ENCODE measurements at regions not wholly inside any gene's neighbourhood (a gene's known extent, or its start where the extent isn't known, plus 50 kb on each side); places are given as distances from the start of the nearest gene placed in this dataset.

- TF ChIP-seq EZH2 (IDR thresholded peaks at IDR 0.05; ENCODE audit: insufficient read depth, poor library complexity, severe bottlenecking) (no peak), EZH2phosphoT487 (IDR thresholded peaks at IDR 0.05; ENCODE audit: insufficient read depth, low read depth) (no peak)
Measured at GRCh38 chr10:108783897-108784296, 1139.4 kb downstream of the XPNPEP1 start.

Data from GM23248 (cell line).